ENCODE measurements at regions not wholly inside any gene's neighbourhood (a gene's known extent, or its start where the extent isn't known, plus 50 kb on each side); places are given as distances from the start of the nearest gene placed in this dataset.

GRCh38 chr4:59971952-59972351 is 1228.2 kb upstream of the ADGRL3 start:
- Histone ChIP-seq H3K4me3 (ENCODE audit: insufficient read depth, low read depth, low read length) (no peak overlapping the region), H3K27me3 (ENCODE audit: control insufficient read depth, insufficient read depth, low read length) (no peaks in the 10 kb centered on the region), H3K36me3 (replicated peaks; ENCODE audit: control insufficient read depth, insufficient read depth, low read length) (no peaks in the 10 kb centered on the region)
- DNase-seq = no peak

GRCh38 chr4:59973492-59973891 is 1226.6 kb upstream of the ADGRL3 start:
- no peaks in the 10 kb centered on the region for H3K36me3 ChIP-seq (replicated peaks; ENCODE audit: control insufficient read depth, insufficient read depth, low read length)
- no peaks in the 10 kb centered on the region for H3K27me3 ChIP-seq (ENCODE audit: control insufficient read depth, insufficient read depth, low read length)
- no peak for DNase-seq
- H3K4me3 ChIP-seq (ENCODE audit: insufficient read depth, low read depth, low read length) = no peak overlapping the region

GRCh38 chr4:59979061-59979460 is 1221.1 kb upstream of the ADGRL3 start:
- no peak overlapping the region for H3K4me3 ChIP-seq (ENCODE audit: insufficient read depth, low read depth, low read length)
- H3K27me3 ChIP-seq (ENCODE audit: control insufficient read depth, insufficient read depth, low read length) = no peaks in the 10 kb centered on the region
- H3K36me3 ChIP-seq (replicated peaks; ENCODE audit: control insufficient read depth, insufficient read depth, low read length) = no peaks in the 10 kb centered on the region
- DNase-seq = no peak

GRCh38 chr4:59983852-59984251 is 1216.3 kb upstream of the ADGRL3 start:
- no peak for DNase-seq
- no peaks in the 10 kb centered on the region for H3K27me3 ChIP-seq (ENCODE audit: control insufficient read depth, insufficient read depth, low read length)
- no peaks in the 10 kb centered on the region for H3K36me3 ChIP-seq (replicated peaks; ENCODE audit: control insufficient read depth, insufficient read depth, low read length)
- no peak overlapping the region for H3K4me3 ChIP-seq (ENCODE audit: insufficient read depth, low read depth, low read length)

- no peaks in the 10 kb centered on the region for H3K27me3 ChIP-seq (ENCODE audit: control insufficient read depth, insufficient read depth, low read length)
- no peaks in the 10 kb centered on the region for H3K36me3 ChIP-seq (replicated peaks; ENCODE audit: control insufficient read depth, insufficient read depth, low read length)
- no peak overlapping the region for H3K4me3 ChIP-seq (ENCODE audit: insufficient read depth, low read depth, low read length)
- DNase-seq = no peak
Measured at GRCh38 chr4:59987289-59987688, 1212.8 kb upstream of the ADGRL3 start.

- Histone ChIP-seq H3K4me3 (ENCODE audit: insufficient read depth, low read depth, low read length) (no peak overlapping the region), H3K27me3 (ENCODE audit: control insufficient read depth, insufficient read depth, low read length) (no peaks in the 10 kb centered on the region), H3K36me3 (replicated peaks; ENCODE audit: control insufficient read depth, insufficient read depth, low read length) (no peaks in the 10 kb centered on the region)
- no peak for DNase-seq
Measured at GRCh38 chr4:59994118-59994517, 1206.0 kb upstream of the ADGRL3 start.

- H3K4me3 ChIP-seq (ENCODE audit: insufficient read depth, low read depth, low read length) = no peak overlapping the region
- H3K36me3 ChIP-seq (replicated peaks; ENCODE audit: control insufficient read depth, insufficient read depth, low read length) = no peaks in the 10 kb centered on the region
- no peaks in the 10 kb centered on the region for H3K27me3 ChIP-seq (ENCODE audit: control insufficient read depth, insufficient read depth, low read length)
- DNase-seq = no peak
Measured at GRCh38 chr4:60002603-60003337, 1197.4 kb upstream of the ADGRL3 start.

- no peak for DNase-seq
- Histone ChIP-seq H3K4me3 (ENCODE audit: insufficient read depth, low read depth, low read length) (no peak overlapping the region), H3K27me3 (ENCODE audit: control insufficient read depth, insufficient read depth, low read length) (no peaks in the 10 kb centered on the region), H3K36me3 (replicated peaks; ENCODE audit: control insufficient read depth, insufficient read depth, low read length) (no peaks in the 10 kb centered on the region)
Measured at GRCh38 chr4:60013464-60014184, 1186.5 kb upstream of the ADGRL3 start.

GRCh38 chr4:60016971-60017370 is 1183.2 kb upstream of the ADGRL3 start:
- no peak overlapping the region for H3K4me3 ChIP-seq (ENCODE audit: insufficient read depth, low read depth, low read length)
- H3K36me3 ChIP-seq (replicated peaks; ENCODE audit: control insufficient read depth, insufficient read depth, low read length) = no peaks in the 10 kb centered on the region
- no peaks in the 10 kb centered on the region for H3K27me3 ChIP-seq (ENCODE audit: control insufficient read depth, insufficient read depth, low read length)
- no peak for DNase-seq

- Histone ChIP-seq H3K27me3 (ENCODE audit: control insufficient read depth, insufficient read depth, low read length) (no peaks in the 10 kb centered on the region), H3K4me3 (ENCODE audit: insufficient read depth, low read depth, low read length) (no peak overlapping the region), H3K36me3 (replicated peaks; ENCODE audit: control insufficient read depth, insufficient read depth, low read length) (no peaks in the 10 kb centered on the region)
- DNase-seq = no peak
Measured at GRCh38 chr4:60019180-60019579, 1180.9 kb upstream of the ADGRL3 start.

GRCh38 chr4:60019946-60020345 is 1180.2 kb upstream of the ADGRL3 start:
- no peak for DNase-seq

GRCh38 chr4:60020389-60020788 is 1179.7 kb upstream of the ADGRL3 start:
- Histone ChIP-seq H3K36me3 (replicated peaks; ENCODE audit: control insufficient read depth, insufficient read depth, low read length) (no peaks in the 10 kb centered on the region), H3K4me3 (ENCODE audit: insufficient read depth, low read depth, low read length) (no peak overlapping the region), H3K27me3 (ENCODE audit: control insufficient read depth, insufficient read depth, low read length) (no peaks in the 10 kb centered on the region)
- DNase-seq = no peak

More at GRCh38 chr4:60019946-60020345, 1180.2 kb upstream of the ADGRL3 start:
- H3K4me3 ChIP-seq (ENCODE audit: insufficient read depth, low read depth, low read length) = no peak overlapping the region
- no peaks in the 10 kb centered on the region for H3K27me3 ChIP-seq (ENCODE audit: control insufficient read depth, insufficient read depth, low read length)
- no peaks in the 10 kb centered on the region for H3K36me3 ChIP-seq (replicated peaks; ENCODE audit: control insufficient read depth, insufficient read depth, low read length)

- Histone ChIP-seq H3K4me3 (ENCODE audit: insufficient read depth, low read depth, low read length) (no peak overlapping the region), H3K36me3 (replicated peaks; ENCODE audit: control insufficient read depth, insufficient read depth, low read length) (no peaks in the 10 kb centered on the region), H3K27me3 (ENCODE audit: control insufficient read depth, insufficient read depth, low read length) (no peaks in the 10 kb centered on the region)
- no peak for DNase-seq
Measured at GRCh38 chr4:60033826-60034225, 1166.3 kb upstream of the ADGRL3 start.

- Histone ChIP-seq H3K4me3 (ENCODE audit: insufficient read depth, low read depth, low read length) (no peak overlapping the region), H3K36me3 (replicated peaks; ENCODE audit: control insufficient read depth, insufficient read depth, low read length) (no peaks in the 10 kb centered on the region), H3K27me3 (ENCODE audit: control insufficient read depth, insufficient read depth, low read length) (no peaks in the 10 kb centered on the region)
- DNase-seq = no peak
Measured at GRCh38 chr4:60034361-60034760, 1165.8 kb upstream of the ADGRL3 start.

GRCh38 chr4:60039908-60040307 is 1160.2 kb upstream of the ADGRL3 start:
- no peak for DNase-seq
- H3K36me3 ChIP-seq (replicated peaks; ENCODE audit: control insufficient read depth, insufficient read depth, low read length) = no peaks in the 10 kb centered on the region
- no peaks in the 10 kb centered on the region for H3K27me3 ChIP-seq (ENCODE audit: control insufficient read depth, insufficient read depth, low read length)
- H3K4me3 ChIP-seq (ENCODE audit: insufficient read depth, low read depth, low read length) = no peak overlapping the region

Measured in H7 (cell line).